Occipital lobe (tissue), 1 donor: ENCODE measurements at regions not wholly inside any gene's neighbourhood (a gene's known extent, or its start where the extent isn't known, plus 50 kb on each side); places are given as distances from the start of the nearest gene placed in this dataset.

Experiments
- DNase-seq: peaks from one replicate; lab custom pipeline; 2025; lab: John Stamatoyannopoulos, UW

GRCh38 chr9:18215626-18216025 is 258.3 kb upstream of the ADAMTSL1 start:
- no peak for DNase-seq

- no peak for DNase-seq
Observed at GRCh38 chr9:18216376-18216775, 257.6 kb upstream of the ADAMTSL1 start.

- no peak for DNase-seq
Observed at GRCh38 chr9:18228101-18228500, 245.9 kb upstream of the ADAMTSL1 start.

GRCh38 chr9:18229992-18230676 is 243.8 kb upstream of the ADAMTSL1 start:
- no peak for DNase-seq

- no peak for DNase-seq
Observed at GRCh38 chr9:18233311-18233710, 240.6 kb upstream of the ADAMTSL1 start.

GRCh38 chr9:18233776-18234445 is 240.0 kb upstream of the ADAMTSL1 start:
- no peak for DNase-seq

GRCh38 chr9:18235181-18235908 is 238.6 kb upstream of the ADAMTSL1 start:
- DNase-seq: no peak

GRCh38 chr9:18236336-18236735 is 237.6 kb upstream of the ADAMTSL1 start:
- DNase-seq: no peak

- no peak for DNase-seq
Observed at GRCh38 chr9:18237776-18238175, 236.2 kb upstream of the ADAMTSL1 start.

- no peak for DNase-seq
Observed at GRCh38 chr9:18238254-18238653, 235.7 kb upstream of the ADAMTSL1 start.

- no peak for DNase-seq
Observed at GRCh38 chr9:18238752-18239447, 235.1 kb upstream of the ADAMTSL1 start.

GRCh38 chr9:18240213-18240612 is 233.7 kb upstream of the ADAMTSL1 start:
- DNase-seq: no peak

- DNase-seq: no peak
Observed at GRCh38 chr9:18245911-18246310, 228.0 kb upstream of the ADAMTSL1 start.

GRCh38 chr9:18250053-18250452 is 223.9 kb upstream of the ADAMTSL1 start:
- no peak for DNase-seq

GRCh38 chr9:18253950-18254349 is 220.0 kb upstream of the ADAMTSL1 start:
- DNase-seq: no peak

GRCh38 chr9:18255158-18255629 is 218.8 kb upstream of the ADAMTSL1 start:
- peak; percentile 60 for DNase-seq

GRCh38 chr9:18255747-18256146 is 218.2 kb upstream of the ADAMTSL1 start:
- no peak for DNase-seq

- DNase-seq: no peak
Observed at GRCh38 chr9:18256568-18256967, 217.4 kb upstream of the ADAMTSL1 start.

GRCh38 chr9:18260521-18260920 is 213.4 kb upstream of the ADAMTSL1 start:
- DNase-seq: no peak

- no peak for DNase-seq
Observed at GRCh38 chr9:18261181-18261580, 212.8 kb upstream of the ADAMTSL1 start.

- no peak for DNase-seq
Observed at GRCh38 chr9:18263377-18263776, 210.6 kb upstream of the ADAMTSL1 start.

GRCh38 chr9:18268381-18268780 is 205.6 kb upstream of the ADAMTSL1 start:
- DNase-seq: no peak
